PC-3 (cell line): ENCODE measurements at regions not wholly inside any gene's neighbourhood (a gene's known extent, or its start where the extent isn't known, plus 50 kb on each side); places are given as distances from the start of the nearest gene placed in this dataset.

Experiments
- CTCF ChIP-seq: fragments of 300-600 bp; sonication (generic); conservative IDR thresholded peaks from 2 replicates; pipeline ENCODE4 v1.5.1; 2017; ENCODE audit warnings: antibody characterized with exemption, low read depth, mild to moderate bottlenecking, low read length
- EZH2 ChIP-seq: fragments of 300-600 bp; sonication (generic); IDR thresholded peaks from one replicate; pipeline ENCODE4 v1.6.1; 2017; ENCODE audit warnings: antibody characterized with exemption, mild to moderate bottlenecking, low read length; ENCODE audit not compliant: unreplicated experiment
- EZH2phosphoT487 ChIP-seq: fragments of 300-600 bp; sonication (generic); IDR thresholded peaks from 2 replicates; pipeline ENCODE4 v1.6.1; 2018; ENCODE audit warnings: mild to moderate bottlenecking, antibody characterized with exemption, low read length, borderline replicate concordance

DNA sequence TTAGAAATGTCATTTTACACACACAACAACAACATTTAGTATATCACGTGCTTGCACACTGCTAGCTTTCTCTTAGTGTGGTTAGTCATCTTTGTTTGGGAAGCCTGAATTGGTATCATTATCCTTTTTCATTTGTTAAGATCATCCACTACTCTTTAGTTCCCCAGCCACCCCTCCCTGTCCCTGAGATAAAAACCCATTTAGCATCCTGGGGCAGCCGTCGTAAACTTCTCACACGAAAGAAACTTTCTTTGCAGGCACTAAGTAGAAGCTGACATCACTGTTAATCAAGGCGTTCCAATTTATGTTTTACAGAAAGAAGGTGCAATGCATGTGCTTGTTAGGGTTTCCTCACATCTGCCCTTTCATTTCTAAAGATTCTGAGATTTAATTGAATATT lies 475.1 kb upstream of the FZD8 start:
- TF ChIP-seq EZH2 (no peak), CTCF (no peak), EZH2phosphoT487 (no peak)
